ENCODE measurements at regions not wholly inside any gene's neighbourhood (a gene's known extent, or its start where the extent isn't known, plus 50 kb on each side); places are given as distances from the start of the nearest gene placed in this dataset.
"Not testable (repeated sequence)": the region's sequence is repeated elsewhere in the genome, so short reads cannot be mapped to it uniquely, and the experiment has no call there.

DNA sequence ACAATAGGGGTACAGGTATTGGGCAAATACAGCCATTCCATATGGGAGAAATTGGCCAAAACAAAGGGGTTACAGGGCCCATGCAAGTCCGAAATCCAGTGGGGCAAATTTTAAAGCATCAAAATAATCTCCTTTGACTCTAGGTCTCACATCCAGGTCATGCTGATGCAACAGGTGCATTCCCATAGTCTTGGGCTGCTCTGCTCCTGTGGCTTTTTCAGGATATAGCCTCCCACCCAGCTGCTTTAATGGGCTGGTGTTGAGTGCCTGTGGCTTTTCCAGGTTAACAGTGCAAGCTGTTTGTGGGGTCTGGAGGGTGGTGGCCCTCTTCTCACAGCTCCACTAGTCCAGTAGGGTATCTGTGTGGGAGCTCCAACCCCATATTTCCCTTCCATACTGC is 607.1 kb downstream of the MEI4 start:
- POLR2A ChIA-PET, result no interaction called here

DNA sequence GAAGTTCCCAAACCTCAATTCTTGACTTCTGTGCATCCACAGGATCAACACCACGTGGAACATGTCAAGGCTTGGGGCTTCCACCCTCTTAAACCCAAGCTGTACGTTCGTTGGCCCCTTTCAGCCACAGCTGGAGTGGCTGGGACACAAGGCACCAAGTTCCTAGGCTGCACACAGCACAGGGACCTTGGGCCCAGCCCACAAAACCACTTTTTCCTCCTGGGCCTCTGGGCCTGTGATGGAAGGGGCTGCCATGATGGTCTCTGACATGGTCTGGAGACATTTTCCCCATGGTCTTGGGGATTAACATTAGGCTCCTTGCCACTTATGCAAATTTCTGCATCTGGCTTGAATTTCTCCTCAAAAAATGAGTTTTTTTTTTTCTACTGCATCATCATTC is 606.9 kb upstream of the IRAK1BP1 start:
- H3K4me1 Mint-ChIP-seq (ENCODE audit: insufficient read depth, unreplicated experiment); CTCF ChIA-PET; BruUV-seq (replicated peaks); H3K9me3 Mint-ChIP-seq (ENCODE audit: unreplicated experiment); H3K4me3 Mint-ChIP-seq (ENCODE audit: unreplicated experiment); POLR2A ChIA-PET; H3K27me3 Mint-ChIP-seq (ENCODE audit: insufficient read depth, unreplicated experiment); DNase-seq (ENCODE audit: unreplicated experiment); H3K36me3 Mint-ChIP-seq (ENCODE audit: insufficient read depth, unreplicated experiment); intact Hi-C loops (cut with micrococcal nuclease); H3K27ac Mint-ChIP-seq (ENCODE audit: low read depth, unreplicated experiment): not testable (repeated sequence)

More for the DNA sequence above, 607.1 kb downstream of the MEI4 start:
- no peak for DNase-seq (ENCODE audit: unreplicated experiment)
- Mint-ChIP-seq H3K4me1 (ENCODE audit: insufficient read depth, unreplicated experiment) (no peaks in the 10 kb centered on the region), H3K27me3 (ENCODE audit: insufficient read depth, unreplicated experiment) (no peaks in the 10 kb centered on the region), H3K27ac (ENCODE audit: low read depth, unreplicated experiment) (no peak overlapping the region), H3K36me3 (ENCODE audit: insufficient read depth, unreplicated experiment) (no peaks in the 10 kb centered on the region), H3K4me3 (ENCODE audit: unreplicated experiment) (no peak overlapping the region), H3K9me3 (ENCODE audit: unreplicated experiment) (no peaks in the 10 kb centered on the region)
- TF ChIP-seq, protein P1, sequence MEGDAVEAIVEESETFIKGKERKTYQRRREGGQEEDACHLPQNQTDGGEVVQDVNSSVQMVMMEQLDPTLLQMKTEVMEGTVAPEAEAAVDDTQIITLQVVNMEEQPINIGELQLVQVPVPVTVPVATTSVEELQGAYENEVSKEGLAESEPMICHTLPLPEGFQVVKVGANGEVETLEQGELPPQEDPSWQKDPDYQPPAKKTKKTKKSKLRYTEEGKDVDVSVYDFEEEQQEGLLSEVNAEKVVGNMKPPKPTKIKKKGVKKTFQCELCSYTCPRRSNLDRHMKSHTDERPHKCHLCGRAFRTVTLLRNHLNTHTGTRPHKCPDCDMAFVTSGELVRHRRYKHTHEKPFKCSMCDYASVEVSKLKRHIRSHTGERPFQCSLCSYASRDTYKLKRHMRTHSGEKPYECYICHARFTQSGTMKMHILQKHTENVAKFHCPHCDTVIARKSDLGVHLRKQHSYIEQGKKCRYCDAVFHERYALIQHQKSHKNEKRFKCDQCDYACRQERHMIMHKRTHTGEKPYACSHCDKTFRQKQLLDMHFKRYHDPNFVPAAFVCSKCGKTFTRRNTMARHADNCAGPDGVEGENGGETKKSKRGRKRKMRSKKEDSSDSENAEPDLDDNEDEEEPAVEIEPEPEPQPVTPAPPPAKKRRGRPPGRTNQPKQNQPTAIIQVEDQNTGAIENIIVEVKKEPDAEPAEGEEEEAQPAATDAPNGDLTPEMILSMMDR (IDR thresholded peaks at IDR 0.05; ENCODE audit: unreplicated experiment), result no peak
- intact Hi-C loops (cut with micrococcal nuclease), result no loop called here
- BruUV-seq (replicated peaks), result no TSS peak
- CTCF ChIA-PET, result no interaction called here

DNA sequence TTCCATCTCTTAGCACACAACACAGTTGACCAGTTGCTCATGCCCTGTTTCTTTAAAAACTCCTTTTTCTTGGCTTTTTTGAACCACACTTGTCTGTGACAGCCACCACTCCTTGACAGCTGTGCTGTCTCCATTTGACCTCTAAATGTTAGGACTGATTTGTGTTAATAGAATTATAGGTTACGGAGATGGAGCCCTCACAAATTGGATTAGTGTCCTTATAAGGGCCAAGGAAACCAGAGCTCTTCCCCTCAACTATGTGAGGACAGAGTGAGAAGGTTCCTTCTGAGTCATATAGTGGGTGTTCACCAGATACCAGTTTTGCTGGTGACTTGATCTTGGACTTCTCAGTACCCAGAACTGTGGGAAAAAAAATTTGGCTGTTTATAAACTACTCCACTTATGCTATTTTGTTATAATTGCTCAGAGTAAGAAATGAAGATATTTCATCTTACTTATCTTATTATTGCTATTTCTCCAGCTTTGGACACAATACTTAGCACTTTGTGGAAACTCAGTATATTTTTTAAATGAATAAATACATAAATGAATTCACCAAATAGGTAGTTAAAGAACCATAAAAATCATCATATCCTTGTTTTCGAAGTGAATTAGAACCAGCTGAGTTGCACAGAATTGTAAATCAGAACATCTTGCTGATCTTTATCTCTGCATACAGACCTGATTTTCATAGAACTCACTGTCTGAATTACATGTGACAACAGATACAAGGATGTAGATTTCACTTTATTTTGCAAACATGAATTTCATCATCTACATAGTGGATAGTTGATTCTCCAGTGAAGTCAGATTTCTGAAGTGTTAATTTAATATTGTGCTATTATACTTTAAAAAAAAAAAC is 598.5 kb upstream of the IRAK1BP1 start:
- H3K4me1 Mint-ChIP-seq (ENCODE audit: insufficient read depth, unreplicated experiment), result no peaks in the 10 kb centered on the region
- no peaks in the 10 kb centered on the region for H3K36me3 Mint-ChIP-seq (ENCODE audit: insufficient read depth, unreplicated experiment)
- no peaks in the 10 kb centered on the region for H3K27me3 Mint-ChIP-seq (ENCODE audit: insufficient read depth, unreplicated experiment)
- no peak overlapping the region for H3K27ac Mint-ChIP-seq (ENCODE audit: low read depth, unreplicated experiment)
- intact Hi-C loops (cut with micrococcal nuclease), result no loop called here
- ChIA-PET POLR2A (interaction anchor here (0.9 to 1.7 kb wide), 2 partner anchors 13 to 22 kb away, joined by 3 read pairs; no protein-coding TSS in a partner anchor), CTCF (interaction anchor here (0.7 kb wide), 2 partner anchors 10 to 18 kb away, joined by 3 read pairs; no protein-coding TSS in a partner anchor)
- H3K9me3 Mint-ChIP-seq (ENCODE audit: unreplicated experiment), result no peaks in the 10 kb centered on the region
- no peak overlapping the region for H3K4me3 Mint-ChIP-seq (ENCODE audit: unreplicated experiment)
- DNase-seq (ENCODE audit: unreplicated experiment), result peak; percentile 10
- no TSS peak for BruUV-seq (replicated peaks)
- TF ChIP-seq, protein P1 (IDR thresholded peaks at IDR 0.05; ENCODE audit: unreplicated experiment), result no peak

DNA sequence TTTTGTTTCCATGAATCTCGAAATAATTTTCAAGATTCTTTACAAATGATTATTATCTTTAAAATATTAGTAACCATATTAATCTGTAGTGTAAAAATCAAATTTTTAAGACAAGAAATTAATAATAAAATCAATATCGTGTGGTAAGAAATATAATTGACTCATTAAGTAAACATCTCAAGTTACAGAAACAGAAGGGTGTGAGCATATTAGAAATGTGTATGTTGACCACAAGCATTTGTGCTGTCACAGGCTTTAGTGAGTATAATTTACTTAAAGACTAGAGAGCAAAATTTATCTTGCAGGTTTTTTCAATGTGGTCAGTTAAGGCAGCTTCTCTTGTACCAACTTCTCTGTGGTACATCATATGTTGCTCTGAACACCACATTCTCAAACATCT is 566.5 kb upstream of the IRAK1BP1 start:
- Mint-ChIP-seq H3K27ac (ENCODE audit: low read depth, unreplicated experiment) (no peak overlapping the region), H3K36me3 (ENCODE audit: insufficient read depth, unreplicated experiment) (no peaks in the 10 kb centered on the region), H3K4me1 (ENCODE audit: insufficient read depth, unreplicated experiment) (peaks cover 14% of the 10 kb centered on the region), H3K27me3 (ENCODE audit: insufficient read depth, unreplicated experiment) (no peaks in the 10 kb centered on the region), H3K4me3 (ENCODE audit: unreplicated experiment) (no peak overlapping the region), H3K9me3 (ENCODE audit: unreplicated experiment) (no peaks in the 10 kb centered on the region)
- intact Hi-C loops (cut with micrococcal nuclease), result loop anchor here (10.0 kb wide), 1 partner anchor 556 kb away; no protein-coding TSS in a partner anchor
- CTCF ChIA-PET, result interaction anchor here (0.8 to 1.1 kb wide), 3 partner anchors 55 to 355 kb away, joined by 3 read pairs; no protein-coding TSS in a partner anchor
- DNase-seq (ENCODE audit: unreplicated experiment), result peak; percentile 55
- POLR2A ChIA-PET, result interaction anchor here (1.0 to 1.9 kb wide), 2 partner anchors 65 to 509 kb away, joined by 3 to 4 read pairs; no protein-coding TSS in a partner anchor
- TF ChIP-seq, protein P1 (IDR thresholded peaks at IDR 0.05; ENCODE audit: unreplicated experiment), result no peak
- no TSS peak for BruUV-seq (replicated peaks)
